ENCODE measurements at regions not wholly inside any gene's neighbourhood (a gene's known extent, or its start where the extent isn't known, plus 50 kb on each side); places are given as distances from the start of the nearest gene placed in this dataset.
"Not testable (repeated sequence)": the region's sequence is repeated elsewhere in the genome, so short reads cannot be mapped to it uniquely, and the experiment has no call there.

GRCh38 chr22:35170716-35171697 is 86.3 kb upstream of the HMGXB4 start:
- H3K36me3 ChIP-seq: no peaks in the 10 kb centered on the region
- H3K27ac ChIP-seq: no peak overlapping the region
- H3K4me1 ChIP-seq (replicated peaks): no peaks in the 10 kb centered on the region
- H3K9me3 ChIP-seq (replicated peaks): no peaks in the 10 kb centered on the region
- no peak for DNase-seq (ENCODE audit: low read depth in 1 of 2, low spot score in 2 of 2)
- no peak overlapping the region for H3K4me3 ChIP-seq
- H3K27me3 ChIP-seq (replicated peaks): no peaks in the 10 kb centered on the region

- no peak for DNase-seq (ENCODE audit: low read depth in 1 of 2, low spot score in 2 of 2)
- no peaks in the 10 kb centered on the region for H3K4me1 ChIP-seq (replicated peaks)
- no peaks in the 10 kb centered on the region for H3K27me3 ChIP-seq (replicated peaks)
- no peak overlapping the region for H3K4me3 ChIP-seq
- no peaks in the 10 kb centered on the region for H3K9me3 ChIP-seq (replicated peaks)
- H3K27ac ChIP-seq: no peak overlapping the region
- H3K36me3 ChIP-seq: no peaks in the 10 kb centered on the region
Measured at GRCh38 chr22:35172442-35172841, 84.9 kb upstream of the HMGXB4 start.

- no peak for DNase-seq (ENCODE audit: low read depth in 1 of 2, low spot score in 2 of 2)
Measured at GRCh38 chr22:35173655-35174054, 83.6 kb upstream of the HMGXB4 start.

GRCh38 chr22:35174401-35175038 is 82.8 kb upstream of the HMGXB4 start:
- H3K36me3 ChIP-seq: no peaks in the 10 kb centered on the region
- no peaks in the 10 kb centered on the region for H3K9me3 ChIP-seq (replicated peaks)
- H3K27me3 ChIP-seq (replicated peaks): no peaks in the 10 kb centered on the region
- H3K4me3 ChIP-seq: no peak overlapping the region
- H3K4me1 ChIP-seq (replicated peaks): no peaks in the 10 kb centered on the region
- no peak overlapping the region for H3K27ac ChIP-seq
- no peak for DNase-seq (ENCODE audit: low read depth in 1 of 2, low spot score in 2 of 2)

More at GRCh38 chr22:35173655-35174054, 83.6 kb upstream of the HMGXB4 start:
- Histone ChIP-seq H3K9me3 (replicated peaks) (no peaks in the 10 kb centered on the region), H3K4me1 (replicated peaks) (no peaks in the 10 kb centered on the region), H3K27me3 (replicated peaks) (no peaks in the 10 kb centered on the region), H3K4me3 (no peak overlapping the region), H3K36me3 (no peaks in the 10 kb centered on the region), H3K27ac (no peak overlapping the region)

- Histone ChIP-seq H3K9me3 (replicated peaks) (no peaks in the 10 kb centered on the region), H3K27ac (no peak overlapping the region), H3K36me3 (no peaks in the 10 kb centered on the region), H3K4me3 (no peak overlapping the region), H3K27me3 (replicated peaks) (no peaks in the 10 kb centered on the region), H3K4me1 (replicated peaks) (no peaks in the 10 kb centered on the region)
- no peak for DNase-seq (ENCODE audit: low read depth in 1 of 2, low spot score in 2 of 2)
Measured at GRCh38 chr22:35175392-35175791, 81.9 kb upstream of the HMGXB4 start.

- peak in 1 of 2 experiments; percentile 22 for DNase-seq (ENCODE audit: low read depth in 1 of 2, low spot score in 2 of 2)
- H3K4me3 ChIP-seq: no peak overlapping the region
- no peaks in the 10 kb centered on the region for H3K36me3 ChIP-seq
- H3K9me3 ChIP-seq (replicated peaks): no peaks in the 10 kb centered on the region
- H3K4me1 ChIP-seq (replicated peaks): no peaks in the 10 kb centered on the region
- no peaks in the 10 kb centered on the region for H3K27me3 ChIP-seq (replicated peaks)
- no peak overlapping the region for H3K27ac ChIP-seq
Measured at GRCh38 chr22:35177811-35178210, 79.5 kb upstream of the HMGXB4 start.

GRCh38 chr22:35178446-35178845 is 78.8 kb upstream of the HMGXB4 start:
- no peak overlapping the region for H3K27ac ChIP-seq
- no peak overlapping the region for H3K4me3 ChIP-seq
- H3K27me3 ChIP-seq (replicated peaks): no peaks in the 10 kb centered on the region
- peak in 1 of 2 experiments; percentile 23 for DNase-seq (ENCODE audit: low read depth in 1 of 2, low spot score in 2 of 2)
- no peaks in the 10 kb centered on the region for H3K36me3 ChIP-seq
- H3K9me3 ChIP-seq (replicated peaks): no peaks in the 10 kb centered on the region
- no peaks in the 10 kb centered on the region for H3K4me1 ChIP-seq (replicated peaks)

GRCh38 chr22:35183917-35184316 is 73.4 kb upstream of the HMGXB4 start:
- Histone ChIP-seq H3K4me3 (no peak overlapping the region), H3K9me3 (replicated peaks) (no peaks in the 10 kb centered on the region), H3K36me3 (no peaks in the 10 kb centered on the region), H3K27me3 (replicated peaks) (no peaks in the 10 kb centered on the region), H3K4me1 (replicated peaks) (no peaks in the 10 kb centered on the region), H3K27ac (no peak overlapping the region)
- no peak for DNase-seq (ENCODE audit: low read depth in 1 of 2, low spot score in 2 of 2)

GRCh38 chr22:35186492-35186891 is 70.8 kb upstream of the HMGXB4 start:
- DNase-seq (ENCODE audit: low read depth in 1 of 2, low spot score in 2 of 2): no peak
- H3K27me3 ChIP-seq (replicated peaks): no peaks in the 10 kb centered on the region
- H3K27ac ChIP-seq: no peak overlapping the region

GRCh38 chr22:35188930-35189329 is 68.4 kb upstream of the HMGXB4 start:
- peak in 1 of 2 experiments; percentile 6 for DNase-seq (ENCODE audit: low read depth in 1 of 2, low spot score in 2 of 2)
- not testable (repeated sequence) for H3K27me3 ChIP-seq (replicated peaks); H3K36me3 ChIP-seq; H3K4me3 ChIP-seq; H3K27ac ChIP-seq; H3K9me3 ChIP-seq (replicated peaks)
- peaks cover 17% of the 10 kb centered on the region for H3K4me1 ChIP-seq (replicated peaks)

More at GRCh38 chr22:35186492-35186891, 70.8 kb upstream of the HMGXB4 start:
- peaks cover 7% of the 10 kb centered on the region for H3K4me1 ChIP-seq (replicated peaks)
- H3K36me3 ChIP-seq: no peaks in the 10 kb centered on the region
- peaks cover 5% of the 10 kb centered on the region; the same call in 1 of the 2 replicates for H3K9me3 ChIP-seq (replicated peaks)
- no peak overlapping the region for H3K4me3 ChIP-seq

- H3K9me3 ChIP-seq (replicated peaks): peaks cover 5% of the 10 kb centered on the region; the same call in 1 of the 2 replicates
- no peaks in the 10 kb centered on the region for H3K36me3 ChIP-seq
- no peak for DNase-seq (ENCODE audit: low read depth in 1 of 2, low spot score in 2 of 2)
- H3K4me3 ChIP-seq: no peak overlapping the region
- peaks cover 17% of the 10 kb centered on the region for H3K4me1 ChIP-seq (replicated peaks)
- H3K27ac ChIP-seq: no peak overlapping the region
- no peaks in the 10 kb centered on the region for H3K27me3 ChIP-seq (replicated peaks)
Measured at GRCh38 chr22:35189559-35189958, 67.7 kb upstream of the HMGXB4 start.

GRCh38 chr22:35191412-35191811 is 65.9 kb upstream of the HMGXB4 start:
- peak; percentile 44 to 50 for DNase-seq (ENCODE audit: low read depth in 1 of 2, low spot score in 2 of 2)

GRCh38 chr22:35192129-35192918 is 65.0 kb upstream of the HMGXB4 start:
- H3K27ac ChIP-seq: no peak overlapping the region
- 0 out of 2 replicates have a peak, but pooled peaks cover 4% of the 10 kb centered on the region for H3K27me3 ChIP-seq (replicated peaks)
- no peak overlapping the region for H3K4me3 ChIP-seq
- H3K4me1 ChIP-seq (replicated peaks): peaks cover 17% of the 10 kb centered on the region
- H3K36me3 ChIP-seq: no peaks in the 10 kb centered on the region
- peak in 1 of 2 experiments; percentile 31 for DNase-seq (ENCODE audit: low read depth in 1 of 2, low spot score in 2 of 2)
- peaks cover 5% of the 10 kb centered on the region; the same call in 1 of the 2 replicates for H3K9me3 ChIP-seq (replicated peaks)

More at GRCh38 chr22:35191412-35191811, 65.9 kb upstream of the HMGXB4 start:
- H3K27ac ChIP-seq: no peak overlapping the region
- no peak overlapping the region for H3K4me3 ChIP-seq
- no peaks in the 10 kb centered on the region for H3K27me3 ChIP-seq (replicated peaks)
- peaks cover 17% of the 10 kb centered on the region for H3K4me1 ChIP-seq (replicated peaks)
- no peaks in the 10 kb centered on the region for H3K36me3 ChIP-seq
- peaks cover 5% of the 10 kb centered on the region; the same call in 1 of the 2 replicates for H3K9me3 ChIP-seq (replicated peaks)

Data from SJSA1 (cell line).